Neural progenitor cell (in vitro differentiated cells): ENCODE measurements at regions not wholly inside any gene's neighbourhood (a gene's known extent, or its start where the extent isn't known, plus 50 kb on each side); places are given as distances from the start of the nearest gene placed in this dataset.
"Not testable (repeated sequence)": the region's sequence is repeated elsewhere in the genome, so short reads cannot be mapped to it uniquely, and the experiment has no call there.

Experiments used
- DNase-seq: peaks from one replicate; pipeline ENCODE4 v3.0.0-alpha.2; 2016; ENCODE audit warnings: low spot score
- H2AFZ ChIP-seq: fragments of 200-600 bp; sonication (generic); replicated peaks from 2 replicates; pipeline ENCODE4 v1.6.1; 2016; ENCODE audit warnings: antibody characterized with exemption
- H3F3A ChIP-seq: fragments of 200-600 bp; sonication (generic); 2 replicates; pipeline ENCODE4 v1.6.1; 2016; ENCODE audit warnings: antibody characterized with exemption, low read depth
- H3K27ac ChIP-seq: fragments of 200-600 bp; sonication (generic); 2 replicates; pipeline ENCODE4 v1.5.1; 2016; ENCODE audit warnings: mild to moderate bottlenecking
- H3K27me3 ChIP-seq: fragments of 200-600 bp; sonication (generic); 2 replicates; pipeline ENCODE4 v1.6.1; 2016; ENCODE audit warnings: mild to moderate bottlenecking, moderate library complexity
- H3K36me3 ChIP-seq: fragments of 200-600 bp; sonication (generic); 2 replicates; pipeline ENCODE4 v1.5.1; 2016
- H3K4me1 ChIP-seq: fragments of 200-600 bp; sonication (generic); 2 replicates; pipeline ENCODE4 v1.6.1; 2016; ENCODE audit warnings: mixed run types
- H3K4me2 ChIP-seq: fragments of 200-600 bp; sonication (generic); 2 replicates; pipeline ENCODE4 v1.6.1; 2016
- H3K4me3 ChIP-seq: fragments of 200-600 bp; sonication (generic); 2 replicates; pipeline ENCODE4 v1.5.1; 2016
- H3K79me2 ChIP-seq: fragments of 200-600 bp; sonication (generic); 2 replicates; pipeline ENCODE4 v1.6.1; 2016; ENCODE audit warnings: low read depth
- H3K9ac ChIP-seq: fragments of 200-600 bp; sonication (generic); 2 replicates; pipeline ENCODE4 v1.6.1; 2016
- H3K9me3 ChIP-seq: fragments of 200-600 bp; sonication (generic); 2 replicates; pipeline ENCODE4 v1.5.1; 2016; ENCODE audit warnings: low read depth
- H4K20me1 ChIP-seq: fragments of 200-600 bp; sonication (generic); 2 replicates; pipeline ENCODE4 v1.6.1; 2016; ENCODE audit warnings: low read depth
- H3K27ac Mint-ChIP-seq: 3 replicates; pipeline ENCODE4 v1.8.0; 2021; ENCODE audit warnings: mixed read lengths
- H3K27me3 Mint-ChIP-seq: 2 replicates; pipeline ENCODE4 v1.8.0; 2022; ENCODE audit warnings: low read depth, mild to moderate bottlenecking, inconsistent platforms, moderate library complexity, mixed read lengths; ENCODE audit not compliant: insufficient read depth
- H3K36me3 Mint-ChIP-seq: 3 replicates; pipeline ENCODE4 v1.8.0; 2021; ENCODE audit warnings: mixed read lengths
- H3K4me1 Mint-ChIP-seq: 3 replicates; pipeline ENCODE4 v1.8.0; 2021; ENCODE audit warnings: mixed read lengths
- H3K4me3 Mint-ChIP-seq: 3 replicates; pipeline ENCODE4 v1.8.0; 2021; ENCODE audit warnings: mild to moderate bottlenecking, moderate library complexity, mixed read lengths
- H3K9me3 Mint-ChIP-seq: 3 replicates; pipeline ENCODE4 v1.8.0; 2020; ENCODE audit warnings: mixed read lengths
- EZH2 ChIP-seq: fragments of 200-600 bp; sonication (generic); IDR thresholded peaks from 2 replicates; pipeline ENCODE4 v1.6.1; 2017; ENCODE audit warnings: antibody characterized with exemption, mild to moderate bottlenecking, moderate library complexity
- EZH2phosphoT487 ChIP-seq: fragments of 200-600 bp; sonication (generic); IDR thresholded peaks from 2 replicates; pipeline ENCODE4 v1.6.1; 2017; ENCODE audit warnings: antibody characterized with exemption
- TF ChIP-seq, protein P1 (sequence below): fragments of 200-600 bp; sonication (generic); IDR thresholded peaks from 2 replicates; pipeline ENCODE4 v1.5.1; 2017; ENCODE audit warnings: antibody characterized with exemption, mild to moderate bottlenecking

DNA sequence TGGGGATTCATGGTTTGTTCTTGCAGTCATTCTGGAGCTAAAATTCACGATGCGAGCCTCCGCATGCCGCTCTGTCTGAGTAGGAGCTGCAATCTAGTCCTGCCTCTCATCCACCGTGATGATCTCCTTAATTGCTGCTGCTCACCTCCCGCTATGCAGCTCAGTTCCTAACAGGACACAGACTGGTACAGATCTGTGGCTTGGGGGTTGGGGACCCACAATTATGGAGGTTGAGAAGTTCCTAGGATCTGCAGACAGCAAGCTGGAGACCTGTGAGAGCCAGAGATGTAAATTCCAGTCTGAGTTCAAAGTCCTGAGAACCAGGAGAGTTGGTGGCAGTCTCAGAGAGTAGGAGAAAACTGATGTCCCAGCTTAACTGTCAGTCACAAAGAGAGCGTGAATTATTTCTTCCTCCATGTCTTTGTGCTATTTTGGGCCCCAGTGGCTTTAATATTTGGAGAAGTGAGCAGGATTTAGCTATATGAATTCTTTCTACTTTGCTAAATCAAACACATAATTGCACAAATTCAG, 378.7 kb upstream of the MAN1A1 start:
- Mint-ChIP-seq H3K4me1 (peaks cover 3% of the 10 kb centered on the region), H3K4me3 (no peak overlapping the region), H3K9me3 (peaks cover 7% of the 10 kb centered on the region), H3K27me3 (no peaks in the 10 kb centered on the region), H3K27ac (no peak overlapping the region), H3K36me3 (no peaks in the 10 kb centered on the region)
- Histone ChIP-seq H3K9ac (no peak overlapping the region), H3K79me2 (no peaks in the 10 kb centered on the region), H3K4me1 (peaks cover 9% of the 10 kb centered on the region), H3F3A (no peaks in the 10 kb centered on the region), H3K27me3 (no peaks in the 10 kb centered on the region), H4K20me1 (no peaks in the 10 kb centered on the region), H3K36me3 (no peaks in the 10 kb centered on the region), H3K27ac (no peak overlapping the region), H3K9me3 (no peaks in the 10 kb centered on the region), H3K4me3 (no peak overlapping the region), H2AFZ (peak overlapping the region; percentile 39), H3K4me2 (no peak overlapping the region)
- DNase-seq = no peak
- TF ChIP-seq EZH2phosphoT487 = no peak
- no peak for TF ChIP-seq EZH2
- TF ChIP-seq, protein P1, sequence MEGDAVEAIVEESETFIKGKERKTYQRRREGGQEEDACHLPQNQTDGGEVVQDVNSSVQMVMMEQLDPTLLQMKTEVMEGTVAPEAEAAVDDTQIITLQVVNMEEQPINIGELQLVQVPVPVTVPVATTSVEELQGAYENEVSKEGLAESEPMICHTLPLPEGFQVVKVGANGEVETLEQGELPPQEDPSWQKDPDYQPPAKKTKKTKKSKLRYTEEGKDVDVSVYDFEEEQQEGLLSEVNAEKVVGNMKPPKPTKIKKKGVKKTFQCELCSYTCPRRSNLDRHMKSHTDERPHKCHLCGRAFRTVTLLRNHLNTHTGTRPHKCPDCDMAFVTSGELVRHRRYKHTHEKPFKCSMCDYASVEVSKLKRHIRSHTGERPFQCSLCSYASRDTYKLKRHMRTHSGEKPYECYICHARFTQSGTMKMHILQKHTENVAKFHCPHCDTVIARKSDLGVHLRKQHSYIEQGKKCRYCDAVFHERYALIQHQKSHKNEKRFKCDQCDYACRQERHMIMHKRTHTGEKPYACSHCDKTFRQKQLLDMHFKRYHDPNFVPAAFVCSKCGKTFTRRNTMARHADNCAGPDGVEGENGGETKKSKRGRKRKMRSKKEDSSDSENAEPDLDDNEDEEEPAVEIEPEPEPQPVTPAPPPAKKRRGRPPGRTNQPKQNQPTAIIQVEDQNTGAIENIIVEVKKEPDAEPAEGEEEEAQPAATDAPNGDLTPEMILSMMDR = no peak

DNA sequence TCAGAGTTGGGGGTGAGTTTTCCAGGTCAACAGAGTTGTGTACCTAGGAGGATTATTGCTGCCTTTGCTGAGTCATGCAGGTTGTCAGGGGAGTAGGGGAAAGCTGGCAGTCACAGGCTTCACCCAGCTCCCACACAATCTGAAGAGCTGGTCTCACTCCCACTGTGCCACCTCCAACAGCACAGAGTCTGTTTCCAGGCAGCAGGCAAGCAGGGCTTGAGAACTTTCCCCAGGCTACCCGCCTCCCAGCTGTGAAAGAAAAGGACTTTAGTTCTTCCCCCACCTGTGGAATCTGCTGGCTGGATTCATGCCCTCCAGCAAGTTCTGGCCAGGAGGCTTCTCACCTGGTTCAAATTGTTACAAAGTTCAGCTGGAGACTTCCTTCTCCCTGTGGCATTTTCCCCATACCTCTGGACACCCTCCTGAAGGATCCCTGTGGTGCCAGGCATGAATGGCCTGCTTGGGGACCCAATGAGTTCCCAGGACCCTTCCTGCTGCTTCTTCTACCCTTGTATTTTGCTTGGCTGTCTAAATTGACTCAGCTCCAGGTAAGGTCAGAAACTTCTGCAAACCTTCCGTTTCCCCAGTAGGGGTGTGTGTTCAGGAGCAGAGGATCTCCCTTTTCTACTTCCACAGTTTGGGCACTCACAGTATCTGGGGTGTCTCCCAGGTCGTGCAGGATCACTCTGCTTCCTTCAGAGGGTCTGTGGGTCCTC, 378.1 kb upstream of the MAN1A1 start:
- no peak overlapping the region for H3K4me3 Mint-ChIP-seq
- TF ChIP-seq, protein P1 = no peak
- no peak for DNase-seq

DNA sequence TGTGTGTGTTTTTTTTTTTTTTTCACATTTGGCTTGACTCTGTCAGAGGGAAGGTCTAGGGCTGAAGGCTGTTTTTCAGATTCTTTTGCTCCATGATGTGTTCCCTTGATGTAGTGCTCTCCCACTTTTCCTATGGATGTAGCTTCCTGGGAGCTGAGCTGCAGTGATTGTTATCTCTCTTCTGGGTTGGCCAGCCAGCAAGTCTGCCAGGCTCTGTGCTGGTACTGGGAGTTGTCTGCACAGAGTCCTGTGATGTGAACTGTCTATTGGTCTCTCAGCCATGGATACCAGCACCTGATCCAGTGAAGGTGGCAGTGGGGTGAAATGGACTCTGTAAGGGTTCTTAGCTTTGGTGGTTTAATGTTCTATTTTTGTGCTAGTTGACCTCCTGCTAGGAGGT, 377.4 kb upstream of the MAN1A1 start:
- H3K4me2 ChIP-seq, H3K27ac Mint-ChIP-seq, H3K9me3 ChIP-seq, H3K36me3 Mint-ChIP-seq, H3K4me1 Mint-ChIP-seq, H3K9ac ChIP-seq, H3K4me1 ChIP-seq, H3K4me3 Mint-ChIP-seq, H4K20me1 ChIP-seq, H3K9me3 Mint-ChIP-seq, H3K27me3 ChIP-seq, H3K36me3 ChIP-seq, H3K79me2 ChIP-seq, H3K27ac ChIP-seq, H3K4me3 ChIP-seq, DNase-seq, H3K27me3 Mint-ChIP-seq, H3F3A ChIP-seq: not testable (repeated sequence)
- peak overlapping the region; percentile 42 for H2AFZ ChIP-seq

More for the DNA sequence above, 378.1 kb upstream of the MAN1A1 start:
- Histone ChIP-seq H3K27me3 (no peaks in the 10 kb centered on the region), H4K20me1 (no peaks in the 10 kb centered on the region), H3K9ac (no peak overlapping the region), H2AFZ (peak overlapping the region; percentile 39), H3K9me3 (no peaks in the 10 kb centered on the region), H3K79me2 (no peaks in the 10 kb centered on the region), H3K4me2 (no peak overlapping the region), H3K36me3 (no peaks in the 10 kb centered on the region), H3K4me3 (no peak overlapping the region), H3K4me1 (peaks cover 9% of the 10 kb centered on the region), H3K27ac (no peak overlapping the region), H3F3A (no peaks in the 10 kb centered on the region)
- H3K27me3 Mint-ChIP-seq = no peaks in the 10 kb centered on the region
- peaks cover 7% of the 10 kb centered on the region for H3K9me3 Mint-ChIP-seq
- peaks cover 3% of the 10 kb centered on the region for H3K4me1 Mint-ChIP-seq
- no peak overlapping the region for H3K27ac Mint-ChIP-seq
- H3K36me3 Mint-ChIP-seq = no peaks in the 10 kb centered on the region

DNA sequence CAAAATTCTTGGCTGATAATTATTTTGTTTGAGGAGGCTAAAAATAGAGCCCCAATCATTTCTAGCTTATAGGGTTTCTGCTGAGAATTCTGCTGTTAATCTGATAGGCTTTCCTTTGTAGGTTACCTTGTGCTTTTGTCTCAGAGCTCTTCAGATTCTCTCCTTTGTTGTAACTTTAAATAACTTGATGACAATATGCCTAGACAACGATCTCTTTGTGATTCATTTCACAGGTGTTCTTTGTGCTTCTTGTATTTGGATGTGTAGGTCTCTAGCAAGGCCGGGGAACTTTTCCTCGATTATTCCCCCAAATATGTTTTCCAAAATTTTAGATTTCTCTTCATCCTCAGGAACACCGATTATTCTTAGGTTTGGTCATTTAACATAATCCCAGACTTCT, 376.5 kb upstream of the MAN1A1 start:
- H3K9me3 Mint-ChIP-seq = peaks cover 7% of the 10 kb centered on the region
- Histone ChIP-seq H3K9ac (no peak overlapping the region), H3K27ac (no peak overlapping the region), H2AFZ (no peak overlapping the region), H3K4me1 (peaks cover 9% of the 10 kb centered on the region), H4K20me1 (no peaks in the 10 kb centered on the region), H3K4me2 (no peak overlapping the region), H3K27me3 (no peaks in the 10 kb centered on the region), H3K79me2 (no peaks in the 10 kb centered on the region), H3K9me3 (no peaks in the 10 kb centered on the region), H3K36me3 (no peaks in the 10 kb centered on the region), H3F3A (no peaks in the 10 kb centered on the region), H3K4me3 (no peak overlapping the region)
- no peaks in the 10 kb centered on the region for H3K36me3 Mint-ChIP-seq
- no peak overlapping the region for H3K27ac Mint-ChIP-seq
- TF ChIP-seq, protein P1 = no peak
- TF ChIP-seq EZH2 = no peak
- TF ChIP-seq EZH2phosphoT487 = no peak
- H3K4me1 Mint-ChIP-seq = peaks cover 3% of the 10 kb centered on the region
- no peak for DNase-seq
- H3K4me3 Mint-ChIP-seq = no peak overlapping the region
- H3K27me3 Mint-ChIP-seq = no peaks in the 10 kb centered on the region
